ENCODE measurements at regions not wholly inside any gene's neighbourhood (a gene's known extent, or its start where the extent isn't known, plus 50 kb on each side); places are given as distances from the start of the nearest gene placed in this dataset.

DNA sequence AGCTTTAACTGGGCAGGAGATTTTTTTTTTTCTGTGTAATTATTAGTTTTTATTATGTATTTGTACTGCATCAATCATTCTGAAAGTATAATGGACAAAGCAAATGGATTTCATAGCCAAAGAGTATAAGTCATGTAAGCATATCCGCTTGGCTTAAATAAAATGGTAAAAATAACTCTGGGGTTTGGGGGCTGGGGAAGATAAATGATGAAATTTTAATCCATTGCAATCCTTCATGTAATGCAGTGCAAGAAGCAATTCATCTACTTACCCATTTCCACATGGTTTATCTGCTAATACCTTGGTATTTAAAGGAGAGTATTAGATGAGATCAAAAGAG, 781.4 kb downstream of the QKI start:
- no peak for DNase-seq (ENCODE audit: low read depth in 2 of 3, low spot score in 2 of 3)

DNA sequence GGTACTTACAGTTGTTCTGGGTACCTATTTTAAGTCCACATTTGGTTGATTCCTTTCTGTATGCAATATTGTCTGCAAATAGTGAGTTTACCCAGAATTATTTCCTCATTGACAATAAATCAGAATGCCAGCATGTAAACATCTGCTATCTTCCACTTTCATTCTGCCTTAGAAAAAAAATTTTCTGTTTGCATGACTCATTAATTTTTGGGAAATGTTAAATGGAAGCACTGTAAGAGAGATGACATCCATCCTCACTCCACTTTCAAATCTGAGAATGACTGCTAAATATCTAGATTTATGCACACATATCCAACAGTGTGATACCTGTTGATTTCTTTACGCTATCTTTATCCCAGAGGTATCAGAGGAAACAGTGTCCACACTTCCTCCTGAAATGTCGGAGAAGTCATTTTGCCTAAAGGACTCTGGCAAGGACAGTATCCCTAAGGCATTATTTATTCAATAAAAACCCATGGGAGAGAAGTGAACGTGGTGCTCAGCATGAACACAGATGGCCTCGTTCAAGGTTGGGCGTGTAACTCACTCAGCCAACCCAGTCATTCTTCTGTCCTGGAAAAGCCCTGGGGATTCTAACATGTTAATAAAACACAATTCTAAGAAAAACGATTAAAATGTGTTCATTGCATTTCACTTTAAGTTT, 780.9 kb downstream of the QKI start:
- no peak for DNase-seq (ENCODE audit: low read depth in 2 of 3, low spot score in 2 of 3)

DNA sequence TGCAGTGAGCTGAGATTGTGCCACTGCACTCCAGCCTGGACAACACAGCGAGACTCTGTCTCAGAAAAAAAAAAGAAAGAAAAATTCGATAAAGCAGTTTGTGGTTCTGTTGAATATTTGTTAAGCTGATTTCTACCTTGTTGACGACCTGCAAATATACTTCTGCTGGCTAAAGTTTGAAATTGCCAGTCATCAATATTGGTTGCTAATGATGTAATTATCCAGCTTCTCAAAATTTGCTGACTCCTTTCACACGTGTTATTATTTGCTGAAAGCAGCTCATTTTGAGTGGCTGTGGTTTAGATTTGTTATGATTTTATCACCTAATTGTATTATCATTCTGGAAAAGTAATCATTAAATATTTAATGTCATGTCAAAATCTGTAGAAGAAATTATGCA, 774.3 kb downstream of the QKI start:
- DNase-seq (ENCODE audit: low read depth in 2 of 3, low spot score in 2 of 3): no peak

DNA sequence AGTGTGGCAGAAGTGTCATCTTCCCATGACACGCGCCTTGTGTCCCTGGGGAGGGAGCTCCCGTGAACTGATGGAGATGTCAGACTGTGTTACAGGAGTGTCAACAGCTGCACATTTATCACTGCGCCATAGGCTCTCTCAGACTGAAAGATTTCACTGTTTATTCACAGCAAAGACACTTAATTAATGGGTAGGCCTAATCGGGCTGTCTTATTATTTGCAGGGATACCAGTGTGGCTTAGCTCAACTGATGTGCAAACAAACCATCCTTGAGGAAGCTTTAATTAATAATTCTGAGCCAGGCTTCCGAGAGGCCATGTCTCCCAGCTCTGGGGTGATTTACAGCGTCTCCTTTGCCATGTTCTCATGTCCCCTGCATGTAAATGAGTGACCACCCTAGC, 771.0 kb downstream of the QKI start:
- no peak for DNase-seq (ENCODE audit: low read depth in 2 of 3, low spot score in 2 of 3)

DNA sequence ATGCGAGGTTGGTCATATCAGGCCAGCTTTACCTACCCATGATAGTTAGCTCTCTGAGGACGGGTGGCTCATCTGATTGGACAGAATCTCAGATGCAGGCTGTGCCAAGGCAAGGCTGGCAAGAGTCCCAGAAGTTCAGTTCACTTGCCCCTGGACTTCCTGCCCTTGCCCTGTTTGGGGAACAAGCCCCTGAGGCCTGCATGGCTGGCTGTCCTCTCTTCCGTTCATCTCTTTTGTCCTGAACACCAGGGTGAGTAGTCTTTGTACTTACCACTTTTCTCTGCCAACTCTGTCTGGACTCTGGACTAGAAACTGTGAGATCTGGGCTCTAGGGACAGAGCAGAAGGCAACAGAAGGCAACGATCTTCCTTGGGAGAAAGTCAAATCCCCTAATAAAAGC, 769.9 kb downstream of the QKI start:
- DNase-seq (ENCODE audit: low read depth in 2 of 3, low spot score in 2 of 3): no peak

DNA sequence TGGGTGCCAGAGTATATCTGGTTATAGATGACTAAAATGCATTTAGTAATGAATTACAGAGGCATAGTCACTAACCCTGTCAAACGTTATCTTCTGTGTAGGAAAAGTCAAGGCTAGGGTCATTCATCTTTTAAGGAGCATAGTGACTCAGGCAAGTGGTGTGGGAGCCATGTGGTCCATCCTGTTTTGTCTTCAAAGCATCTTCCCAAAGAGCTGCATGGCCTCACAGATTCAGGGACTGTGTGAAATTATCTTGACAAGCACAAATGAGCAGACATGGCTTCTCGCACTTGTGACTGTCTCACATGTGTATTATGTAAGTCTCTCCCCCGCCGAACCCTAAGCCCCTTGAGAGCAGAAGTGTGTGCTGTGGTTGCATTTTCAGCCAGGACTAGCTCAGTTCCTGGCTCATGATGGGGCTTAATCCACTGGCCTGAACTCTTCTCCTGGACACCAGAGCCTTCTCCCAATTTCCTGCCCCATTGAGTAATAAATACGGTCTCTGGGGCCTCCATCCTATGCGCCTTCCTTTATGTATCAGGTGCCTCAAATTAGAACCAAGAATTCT, 769.1 kb downstream of the QKI start:
- DNase-seq (ENCODE audit: low read depth in 2 of 3, low spot score in 2 of 3): no peak

DNA sequence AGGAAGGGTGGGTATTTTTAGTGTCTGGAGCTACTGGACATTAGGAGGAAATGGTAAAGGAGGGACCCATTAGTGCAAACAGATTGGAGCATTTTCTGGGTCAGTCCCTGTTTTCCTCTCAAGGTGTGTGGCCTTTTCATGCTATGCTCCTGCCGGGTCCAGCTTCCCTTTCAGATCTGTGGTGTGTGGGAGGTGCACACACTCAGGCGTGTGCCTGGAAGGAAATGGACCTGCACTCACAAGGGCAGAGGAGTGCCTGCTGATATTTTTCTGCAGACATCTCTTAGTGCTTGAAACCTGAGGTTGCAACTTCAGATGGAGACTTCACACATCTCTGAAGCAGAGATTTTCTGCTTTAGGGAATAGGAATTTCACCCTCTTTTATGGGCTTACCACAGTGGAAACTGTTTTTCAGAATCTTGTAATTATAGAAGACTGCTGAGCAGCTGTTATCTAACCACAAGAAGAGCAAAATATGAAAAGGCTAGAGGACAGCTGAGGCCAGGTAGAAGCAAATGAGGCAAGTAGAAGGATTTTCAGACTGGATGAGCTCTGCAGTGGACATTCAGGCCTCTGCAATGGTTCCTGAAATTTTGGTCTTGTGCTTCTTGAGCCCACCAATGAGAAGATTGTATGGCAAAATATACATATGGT, 764.3 kb downstream of the QKI start:
- no peak for DNase-seq (ENCODE audit: low read depth in 2 of 3, low spot score in 2 of 3)

DNA sequence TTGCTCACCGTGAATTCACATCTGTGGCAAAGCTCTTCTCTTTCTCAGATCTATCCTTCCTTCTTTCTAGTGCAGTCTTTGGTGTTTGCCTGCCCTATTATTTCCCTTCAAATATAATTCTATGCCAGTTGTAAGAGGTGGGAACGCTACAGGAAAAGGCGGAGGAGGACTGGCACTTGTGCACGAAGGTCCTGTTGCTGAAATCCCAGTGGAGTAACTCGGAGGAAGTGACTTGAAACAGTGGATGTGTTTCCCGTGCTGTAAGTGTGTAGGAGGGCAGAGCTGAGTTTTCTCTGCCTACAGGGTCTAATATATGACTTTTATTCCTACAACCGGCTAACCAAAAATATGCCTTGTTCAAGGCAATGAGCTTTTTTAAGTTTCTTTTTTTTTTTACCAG, 754.8 kb downstream of the QKI start:
- DNase-seq (ENCODE audit: low read depth in 2 of 3, low spot score in 2 of 3): no peak

DNA sequence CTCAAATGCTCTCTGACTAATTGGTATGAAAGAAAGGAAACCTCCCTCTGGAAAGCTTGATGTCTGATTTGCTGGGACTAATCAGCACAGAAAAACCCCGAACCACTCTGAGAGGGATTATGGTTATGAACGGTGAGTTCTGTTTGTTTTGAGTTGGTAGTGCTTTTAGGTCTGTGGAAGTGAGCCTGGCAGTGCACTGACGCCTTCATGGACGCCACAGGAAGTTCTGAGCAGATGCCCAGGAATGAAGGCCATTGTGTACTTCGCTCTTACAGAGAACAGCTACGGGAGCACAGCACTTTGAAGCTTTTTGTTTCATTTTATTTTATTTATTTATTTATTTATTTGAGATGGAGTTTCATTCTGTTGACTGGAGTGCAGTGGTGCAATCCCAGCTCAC, 754.1 kb downstream of the QKI start:
- no peak for DNase-seq (ENCODE audit: low read depth in 2 of 3, low spot score in 2 of 3)

DNA sequence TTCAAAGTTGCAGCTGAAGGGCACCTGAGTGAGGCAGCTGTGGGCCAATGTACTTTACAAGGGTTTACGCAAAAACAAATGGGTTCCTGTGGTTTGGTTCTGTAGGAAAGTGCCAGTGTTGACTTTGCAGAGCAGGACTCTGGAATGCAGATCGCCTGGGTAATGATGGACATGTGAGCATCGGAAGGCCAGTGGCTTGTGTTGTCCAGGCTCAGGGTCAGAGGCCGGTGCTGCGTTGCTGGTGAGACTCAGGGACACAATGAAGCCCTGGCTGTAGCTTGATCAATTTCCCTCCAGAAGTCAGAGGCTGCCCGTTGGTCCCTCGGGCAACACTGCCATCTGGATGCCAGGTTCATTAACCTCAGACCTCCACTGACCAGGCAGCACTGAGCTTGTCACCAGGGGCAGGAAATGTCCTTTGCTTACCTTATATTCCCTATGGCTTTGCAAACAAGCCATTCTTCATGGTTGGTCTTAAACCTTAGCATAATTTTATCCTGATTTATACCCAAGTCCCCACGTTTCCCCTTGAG, 753.4 kb downstream of the QKI start:
- DNase-seq (ENCODE audit: low read depth in 2 of 3, low spot score in 2 of 3): no peak

DNA sequence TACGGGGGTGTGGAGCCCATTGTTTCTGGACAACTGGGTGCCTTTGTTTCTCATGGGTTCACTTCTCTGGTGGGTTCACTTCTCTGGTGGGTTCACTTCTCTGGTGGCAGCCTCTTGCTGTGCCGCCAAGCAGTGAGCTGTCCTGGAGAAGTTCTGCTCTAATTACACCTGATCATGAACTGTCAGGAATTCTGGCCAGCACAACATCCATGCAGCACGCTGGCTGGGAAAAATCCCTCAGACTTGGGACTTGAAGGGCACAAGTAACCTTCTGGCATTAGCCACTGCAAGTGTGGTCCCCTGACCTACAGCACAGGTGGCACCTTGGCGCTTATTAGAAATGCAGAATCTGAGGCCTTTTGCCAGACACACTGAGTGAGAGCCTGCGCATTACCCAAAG, 752.5 kb downstream of the QKI start:
- DNase-seq (ENCODE audit: low read depth in 2 of 3, low spot score in 2 of 3): no peak

DNA sequence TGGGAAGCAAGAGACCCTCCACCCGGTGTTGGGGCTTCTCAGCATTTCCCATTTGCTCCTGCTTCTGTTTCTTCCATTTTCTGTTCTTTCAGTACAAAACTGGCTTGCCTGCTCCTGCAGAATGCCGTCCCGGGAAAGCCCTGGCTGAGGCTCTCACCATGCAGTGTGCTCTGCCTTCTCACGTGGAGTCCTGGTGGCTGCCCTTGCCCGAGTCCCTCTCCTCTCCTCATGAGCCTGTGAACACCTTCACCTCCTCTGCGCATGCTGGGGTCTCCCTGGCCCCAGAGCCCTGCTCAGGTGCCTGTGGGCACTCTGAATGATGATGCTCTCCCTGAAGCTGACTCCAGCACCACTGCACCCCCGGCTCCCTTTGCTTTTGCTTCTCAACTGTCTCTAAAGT, 752.0 kb downstream of the QKI start:
- no peak for DNase-seq (ENCODE audit: low read depth in 2 of 3, low spot score in 2 of 3)

DNA sequence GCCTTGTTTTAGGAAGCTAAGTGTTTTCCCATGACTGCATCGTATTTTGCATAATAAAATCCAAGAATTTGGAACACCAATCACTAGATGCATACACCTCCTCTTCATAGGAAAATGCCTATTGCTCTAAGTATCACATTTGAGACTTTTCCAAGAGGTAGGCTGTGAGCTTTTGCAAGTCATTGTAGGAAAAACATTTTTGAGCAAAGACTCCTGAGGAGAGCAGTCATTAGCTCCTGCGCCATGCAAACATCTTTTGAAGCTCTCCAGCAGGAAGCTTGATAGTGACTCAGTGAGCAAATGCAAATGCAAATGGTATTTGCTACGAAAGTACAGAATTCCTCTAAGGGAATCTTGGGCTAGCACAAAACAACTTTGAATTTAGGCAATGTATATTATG, 750.4 kb downstream of the QKI start:
- no peak for DNase-seq (ENCODE audit: low read depth in 2 of 3, low spot score in 2 of 3)

DNA sequence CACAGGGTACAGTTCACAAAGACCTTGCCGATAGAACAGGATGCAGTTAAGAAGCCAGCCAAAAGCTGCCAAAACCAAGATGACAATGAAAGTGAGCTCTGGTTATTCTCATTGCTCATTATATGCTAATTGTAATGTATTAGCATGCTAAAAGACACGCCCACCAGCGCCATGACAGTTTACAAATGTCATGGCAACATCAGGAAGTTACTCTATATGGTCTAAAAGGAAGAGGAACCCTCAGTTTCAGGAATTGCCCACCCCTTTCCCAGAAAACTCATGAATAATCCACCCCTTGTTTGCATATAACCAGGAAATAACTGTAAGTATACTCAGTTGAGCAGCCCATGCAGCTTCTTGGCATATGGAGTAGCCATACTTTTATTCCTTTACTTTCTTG, 748.7 kb downstream of the QKI start:
- no peak for DNase-seq (ENCODE audit: low read depth in 2 of 3, low spot score in 2 of 3)

DNA sequence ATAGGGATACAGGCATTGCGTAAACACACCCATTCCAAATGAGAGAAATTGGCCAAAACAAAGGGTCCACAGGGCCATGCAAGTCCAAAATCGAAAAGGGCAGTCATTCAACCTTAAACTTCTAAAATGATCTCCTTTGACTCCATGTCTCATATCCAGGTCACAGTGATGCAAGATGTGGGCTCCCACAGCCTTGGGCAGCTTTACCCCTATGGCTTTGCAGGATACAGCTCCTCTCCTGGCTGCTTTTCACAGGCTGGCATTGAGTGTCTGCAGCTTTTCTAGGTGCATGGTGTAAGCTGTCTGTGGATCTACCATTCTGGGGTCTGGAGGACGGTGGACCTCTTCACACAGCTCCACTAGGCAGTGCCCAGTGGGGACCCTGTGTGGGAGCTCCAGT, 744.5 kb downstream of the QKI start:
- DNase-seq (ENCODE audit: low read depth in 2 of 3, low spot score in 2 of 3): no peak

DNA sequence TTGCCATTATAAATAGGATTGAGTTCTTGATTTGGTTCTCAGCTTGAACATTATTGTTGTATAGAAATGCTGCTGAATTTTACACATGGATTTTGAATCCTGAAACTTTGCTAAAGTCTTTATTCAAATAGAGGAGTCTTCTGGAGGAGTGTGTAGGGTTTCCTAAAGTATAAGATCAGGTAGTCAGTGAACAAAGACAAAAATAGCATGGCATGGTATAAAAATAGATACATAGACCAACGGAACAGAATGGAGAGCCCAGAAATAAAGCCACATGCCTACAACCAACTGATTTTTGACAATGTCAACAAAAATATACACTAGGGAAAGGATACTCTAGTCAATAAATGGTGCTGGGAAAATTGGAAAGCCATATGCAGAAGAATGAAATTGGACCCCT, 740.1 kb downstream of the QKI start:
- DNase-seq (ENCODE audit: low read depth in 2 of 3, low spot score in 2 of 3): no peak

DNA sequence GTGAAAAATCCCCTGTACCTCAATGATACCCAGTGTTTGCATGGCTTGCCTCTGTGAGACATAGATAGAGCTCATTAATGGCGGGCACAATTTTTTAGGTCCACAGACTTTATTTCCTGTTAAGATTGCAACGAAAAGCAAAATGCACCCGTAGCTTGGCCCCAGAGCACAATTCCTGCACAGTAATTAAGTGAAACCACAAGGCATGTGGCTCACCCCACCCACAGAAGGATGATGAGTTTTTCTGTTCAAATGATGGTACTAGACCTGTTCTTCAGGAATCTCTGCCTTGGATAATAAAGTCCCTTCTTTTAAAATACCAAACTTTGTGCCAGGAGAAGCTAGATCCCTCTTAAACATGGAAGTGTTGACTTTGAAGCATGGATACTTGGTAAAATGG, 738.1 kb downstream of the QKI start:
- DNase-seq (ENCODE audit: low read depth in 2 of 3, low spot score in 2 of 3): no peak

DNA sequence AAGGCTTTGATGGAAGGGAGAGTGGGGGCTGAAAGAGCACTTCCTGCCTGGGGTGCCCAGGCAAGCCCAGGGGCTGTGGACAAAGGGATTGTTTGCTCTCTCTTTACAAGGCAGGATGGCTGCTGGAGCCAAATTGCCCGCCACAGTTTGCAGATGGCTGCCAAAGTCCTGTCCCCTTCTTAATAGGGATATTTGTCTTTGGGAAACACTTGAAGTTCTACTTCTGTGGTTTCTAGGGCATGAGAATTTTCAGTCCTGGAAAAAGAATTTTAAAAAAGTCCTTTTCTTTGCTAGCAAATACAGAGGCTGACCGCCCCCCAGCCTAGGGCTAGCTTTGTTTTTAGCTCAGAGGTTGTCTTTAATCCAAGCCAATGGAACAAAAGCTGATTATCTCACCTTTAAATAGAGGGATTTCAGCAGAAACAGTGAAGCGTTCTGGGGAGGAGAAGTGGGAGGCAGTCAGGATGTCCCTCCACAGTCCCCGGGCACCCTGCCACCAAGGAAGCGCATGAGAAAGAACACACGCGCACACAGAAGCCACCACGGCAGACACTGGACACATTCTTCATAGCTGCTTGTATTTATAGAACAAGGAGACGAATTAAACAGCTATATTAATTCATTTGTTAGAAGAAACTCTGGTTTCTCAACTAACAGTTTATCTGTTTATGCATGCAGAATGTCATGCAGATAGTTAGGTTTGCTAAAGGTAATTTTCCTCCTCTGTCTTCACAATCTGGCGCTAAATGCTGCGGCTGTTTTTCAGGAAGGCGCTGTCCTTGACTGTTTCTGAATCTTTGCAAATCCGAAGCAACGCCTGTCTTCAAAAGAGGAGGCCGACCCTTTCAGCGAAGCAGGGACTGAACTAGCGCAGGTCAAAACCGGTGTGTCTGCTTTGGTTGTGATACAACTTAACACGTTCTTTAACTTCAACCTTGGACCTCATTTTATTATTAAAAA, 736.9 kb downstream of the QKI start:
- DNase-seq (ENCODE audit: low read depth in 2 of 3, low spot score in 2 of 3): no peak

DNA sequence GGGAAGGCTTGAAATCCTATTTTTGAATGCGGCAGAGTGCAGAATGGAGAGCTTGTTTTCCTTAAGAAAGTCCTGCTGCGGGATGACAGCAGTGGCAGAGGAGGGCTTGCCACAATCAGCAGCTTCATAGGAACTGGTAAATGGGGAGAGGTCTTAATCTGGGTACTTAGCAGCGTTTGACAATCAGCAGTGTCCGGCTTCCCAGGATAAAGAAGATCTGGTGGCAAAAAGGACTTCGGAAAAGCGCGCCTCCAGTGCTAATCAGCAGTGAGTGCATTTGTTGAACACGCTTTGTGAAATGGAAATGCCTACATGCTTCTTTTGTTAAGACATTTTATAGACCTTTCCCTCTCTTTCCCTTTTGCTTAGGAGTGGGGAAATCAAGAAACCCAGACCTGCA, 735.7 kb downstream of the QKI start:
- DNase-seq (ENCODE audit: low read depth in 2 of 3, low spot score in 2 of 3): no peak

DNA sequence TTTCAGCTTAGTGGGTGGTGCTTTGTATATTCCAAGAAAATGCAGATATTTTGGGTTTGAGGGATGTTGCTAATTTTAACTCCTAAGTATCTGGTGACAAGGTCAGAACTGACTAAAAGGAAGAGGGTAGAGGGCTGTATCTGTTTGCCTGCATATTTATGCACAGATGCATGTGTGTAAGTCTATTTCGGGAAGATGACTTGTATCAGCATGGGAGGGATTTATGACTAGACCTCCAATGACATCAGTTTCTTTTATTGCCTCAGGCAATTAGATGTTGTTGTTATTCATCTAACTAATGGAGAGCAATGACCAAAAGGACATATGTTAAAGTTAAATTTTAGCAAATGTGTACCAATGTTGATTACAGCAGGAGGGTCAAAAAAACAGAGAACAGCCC, 734.3 kb downstream of the QKI start:
- DNase-seq (ENCODE audit: low read depth in 2 of 3, low spot score in 2 of 3): no peak

DNA sequence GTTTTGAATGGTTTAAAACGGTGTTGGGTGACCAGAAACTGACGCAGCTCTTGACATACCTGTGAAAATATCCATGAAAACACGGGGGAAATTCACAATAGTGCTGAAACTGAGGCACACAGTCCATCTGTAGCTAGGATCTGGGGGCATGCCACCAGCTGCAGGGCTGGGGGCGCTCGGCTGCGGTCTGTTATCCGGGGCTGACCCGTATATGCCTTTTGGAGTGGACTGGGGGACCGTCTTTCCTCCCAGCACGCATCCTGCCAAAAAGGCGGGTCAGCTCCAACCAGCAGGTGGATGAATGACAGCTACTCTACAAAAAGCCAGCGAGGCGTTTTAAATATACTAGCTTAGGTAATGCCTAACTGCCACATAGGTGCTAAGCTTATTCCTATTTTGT, 729.8 kb downstream of the QKI start:
- no peak for DNase-seq (ENCODE audit: low read depth in 2 of 3, low spot score in 2 of 3)

Data from hematopoietic multipotent progenitor cell (in vitro differentiated cells).